B cell (primary cell): ENCODE measurements at regions not wholly inside any gene's neighbourhood (a gene's known extent, or its start where the extent isn't known, plus 50 kb on each side); places are given as distances from the start of the nearest gene placed in this dataset.

Experiments
- ATAC-seq: fragments of 200-7000 bp; cut with Tn5 transposase; one replicate; pipeline ENCODE4 v1.10.0; 2021; ENCODE audit warnings: low read depth, mild to moderate bottlenecking, moderate number of reproducible peaks, moderate library complexity
- CTCF ChIA-PET: fragments of 350-600 bp; sonication (Branson Sonifier 250); formaldehyde crosslinking; loops from one replicate; lab custom pipeline; 2021; ENCODE audit warnings: antibody characterized with exemption, inconsistent platforms; lab: Charles Lee
- POLR2A ChIA-PET: fragments of 350-600 bp; sonication (Branson Sonifier 250); formaldehyde crosslinking; loops from one replicate; lab custom pipeline; 2021; ENCODE audit warnings: antibody characterized with exemption; lab: Charles Lee
- DNase-seq: peaks from one replicate; pipeline ENCODE4 v3.0.0; 2013
- H2AFZ ChIP-seq: 2 replicates; pipeline ENCODE4 v1.6.1; 2012; ENCODE audit warnings: mild to moderate bottlenecking, low read depth, low read length; ENCODE audit not compliant: insufficient read depth, poor library complexity, severe bottlenecking
- H3K27ac ChIP-seq, 2 donors: 1 replicate in 1 of 2; 2 replicates in 1 of 2; pipeline ENCODE4 v1.5.1; 2012 to 2013; ENCODE audit warnings: low read length in 2 of 2, mild to moderate bottlenecking in 2 of 2, moderate library complexity in 1 of 2
- H3K27me3 ChIP-seq, 4 experiments: fragments of 200-600 bp in 1 of 4; sonication (generic) in 1 of 4; replicated peaks in 1 of 4; 1 replicate in 2 of 4; 2 replicates in 2 of 4; pipeline versions ENCODE4 v1.6.1 to v1.7.0; 2013 to 2016; ENCODE audit warnings: low read length in 3 of 4, mild to moderate bottlenecking in 2 of 4, mixed read lengths in 1 of 4, moderate library complexity in 1 of 4; ENCODE audit not compliant: insufficient read depth in 4 of 4, control insufficient read depth in 3 of 4; ENCODE audit errors: control extremely low read depth in 1 of 4
- H3K36me3 ChIP-seq, 2 experiments: replicated peaks in 1 of 2; 1 replicate in 1 of 2; 2 replicates in 1 of 2; pipeline versions ENCODE4 v1.6.1 to v1.7.1; 2013; ENCODE audit warnings: low read length in 1 of 2; ENCODE audit not compliant: insufficient read depth in 2 of 2, control insufficient read depth in 1 of 2; ENCODE audit errors: control extremely low read depth in 1 of 2, extremely low read depth in 1 of 2
- H3K4me1 ChIP-seq, 2 donors: fragments of 200-600 bp in 1 of 2; sonication (generic) in 1 of 2; 1 replicate in 1 of 2; 2 replicates in 1 of 2; pipeline versions ENCODE4 v1.5.1 to v1.6.1; 2013 to 2017; ENCODE audit warnings: low read length in 2 of 2; ENCODE audit not compliant: control insufficient read depth in 2 of 2, insufficient read depth in 2 of 2
- H3K4me2 ChIP-seq: replicated peaks from 2 replicates; pipeline ENCODE3; 2012; ENCODE audit warnings: mild to moderate bottlenecking, low read depth, low read length; ENCODE audit not compliant: poor library complexity, severe bottlenecking
- H3K4me3 ChIP-seq, 5 experiments: fragments of 200-600 bp in 1 of 5; sonication (generic) in 1 of 5; 1 replicate in 3 of 5; 2 replicates in 2 of 5; pipeline versions ENCODE4 v1.5.1 to v1.7.0; 2011 to 2016; ENCODE audit warnings: low read length in 4 of 5, mild to moderate bottlenecking in 4 of 5, low read depth in 2 of 5, control low read depth in 1 of 5, moderate library complexity in 1 of 5; ENCODE audit not compliant: insufficient read depth in 1 of 5; ENCODE audit errors: control extremely low read depth in 1 of 5, extremely low read depth in 1 of 5
- H3K79me2 ChIP-seq: fragments of 200-600 bp; sonication (generic); one replicate; pipeline ENCODE4 v1.6.0; 2016; ENCODE audit warnings: low read length; ENCODE audit not compliant: control insufficient read depth, insufficient read depth
- H3K9ac ChIP-seq: fragments of 200-600 bp; sonication (generic); 2 replicates; pipeline ENCODE4 v1.6.1; 2017; ENCODE audit warnings: mild to moderate bottlenecking, low read length, moderate library complexity
- H3K9me3 ChIP-seq, 3 donors: one replicate each; pipeline versions ENCODE4 v1.6.1 to v1.7.1; 2013; ENCODE audit warnings: low read length in 2 of 3; ENCODE audit not compliant: control insufficient read depth in 2 of 3, insufficient read depth in 1 of 3; ENCODE audit errors: control extremely low read depth in 1 of 3
- H4K20me1 ChIP-seq: 2 replicates; pipeline ENCODE4 v1.6.0; 2012; ENCODE audit warnings: mild to moderate bottlenecking, low read length; ENCODE audit not compliant: insufficient read depth, control insufficient read depth, poor library complexity, severe bottlenecking
- H3K27ac Mint-ChIP-seq: one replicate; pipeline ENCODE4 v1.8.0; 2021; ENCODE audit warnings: mixed read lengths
- H3K27me3 Mint-ChIP-seq: one replicate; pipeline ENCODE4 v1.8.0; 2021; ENCODE audit warnings: mixed read lengths
- H3K4me1 Mint-ChIP-seq: one replicate; pipeline ENCODE4 v1.8.0; 2021; ENCODE audit warnings: mixed read lengths
- H3K4me3 Mint-ChIP-seq: one replicate; pipeline ENCODE4 v1.8.0; 2021; ENCODE audit warnings: mixed read lengths
- H3K9me3 Mint-ChIP-seq: one replicate; pipeline ENCODE4 v1.8.0; 2022; ENCODE audit warnings: mixed read lengths; ENCODE audit not compliant: insufficient read depth
- CTCF ChIP-seq: fragments of 200-600 bp; IDR thresholded peaks from one replicate; pipeline ENCODE4 v1.8.0; 2022; ENCODE audit warnings: antibody characterized with exemption, mild to moderate bottlenecking
- EZH2 ChIP-seq: IDR thresholded peaks from 2 replicates; pipeline ENCODE4 v1.6.1; 2012; ENCODE audit warnings: borderline replicate concordance, low read depth, mild to moderate bottlenecking, moderate library complexity, low read length; ENCODE audit not compliant: insufficient read depth, poor library complexity, severe bottlenecking
- WGBS: methylation state at CpG from one replicate; pipeline ENCODE4 v1.1.5; 2013; ENCODE audit warnings: missing lambda C conversion rate; ENCODE audit not compliant: insufficient coverage; 5-methylcytosine and 5-hydroxymethylcytosine counted together
- intact Hi-C: fragments of 100-400 bp; cut with micrococcal nuclease; formaldehyde crosslinking; loops from one replicate; pipeline ENCODE4 v1.10.0; 2022

GRCh38 chr4:52192721-52193135 lies 141.6 kb downstream of the SPATA18 start:
- Mint-ChIP-seq H3K4me3 (no peak overlapping the region), H3K9me3 (no peaks in the 10 kb centered on the region), H3K4me1 (no peaks in the 10 kb centered on the region), H3K27ac (no peak overlapping the region), H3K27me3 (no peaks in the 10 kb centered on the region)
- 100% methylated on average over 1 of the region's 6 CpGs for WGBS
- Histone ChIP-seq H3K9me3 (no peaks in the 10 kb centered on the region), H3K27ac (no peak overlapping the region), H3K36me3 (no peaks in the 10 kb centered on the region), H3K4me3 (no peak overlapping the region), H2AFZ (no peak overlapping the region), H3K79me2 (no peaks in the 10 kb centered on the region), H3K27me3 (no peaks in the 10 kb centered on the region), H4K20me1 (no peaks in the 10 kb centered on the region), H3K4me1 (no peaks in the 10 kb centered on the region), H3K4me2 (no peak overlapping the region), H3K9ac (no peak overlapping the region)
- DNase-seq: no peak
- ChIA-PET CTCF (interaction anchor here (0.7 kb wide), 1 partner anchor 9 kb away, joined by 4 read pairs; no protein-coding TSS in a partner anchor), POLR2A (no interaction called here)
- intact Hi-C loops: no loop called here
- TF ChIP-seq CTCF: no peak
- no peak for TF ChIP-seq EZH2
- no peak for ATAC-seq

- DNase-seq (no peak), ATAC-seq (no peak)
- Mint-ChIP-seq H3K4me1 (no peaks in the 10 kb centered on the region), H3K9me3 (no peaks in the 10 kb centered on the region), H3K27me3 (no peaks in the 10 kb centered on the region), H3K27ac (no peak overlapping the region), H3K4me3 (no peak overlapping the region)
- ChIA-PET POLR2A (no interaction called here), CTCF (no interaction called here)
- Histone ChIP-seq H3K4me3 (no peak overlapping the region), H3K4me1 (no peaks in the 10 kb centered on the region), H2AFZ (no peak overlapping the region), H4K20me1 (no peaks in the 10 kb centered on the region), H3K79me2 (no peaks in the 10 kb centered on the region), H3K9me3 (no peaks in the 10 kb centered on the region), H3K36me3 (no peaks in the 10 kb centered on the region), H3K27ac (no peak overlapping the region), H3K4me2 (no peak overlapping the region), H3K27me3 (no peaks in the 10 kb centered on the region), H3K9ac (no peak overlapping the region)
- TF ChIP-seq EZH2 (no peak), CTCF (no peak)
- 73% methylated on average over 3 of the region's 5 CpGs for WGBS
- intact Hi-C loops: no loop called here
These were observed 144.8 kb downstream of the SPATA18 start for GRCh38 chr4:52195869-52196268.
